RWPE1 (cell line): ENCODE measurements at regions not wholly inside any gene's neighbourhood (a gene's known extent, or its start where the extent isn't known, plus 50 kb on each side); places are given as distances from the start of the nearest gene placed in this dataset.
A peak's percentile ranks its signal among the peaks of the same experiment; 100 is the strongest.

ENCODE experiments used
- CTCF ChIA-PET: fragments of 350-600 bp; sonication (Branson Sonifier 250); formaldehyde crosslinking; extraction: SDS; loops from one replicate; lab custom pipeline; 2021; lab: Yijun Ruan, JAX
- POLR2A ChIA-PET: fragments of 400-600 bp; formaldehyde crosslinking; extraction: SDS; loops from one replicate; lab custom pipeline; 2020; ENCODE audit warnings: antibody characterized with exemption; ENCODE audit not compliant: low non-redundant PET; lab: Yijun Ruan, JAX
- DNase-seq: peaks from one replicate; pipeline ENCODE4 v3.0.0; 2012; ENCODE audit warnings: low spot score
- H3K27ac ChIP-seq: fragments of 450-650 bp; 2 replicates; pipeline ENCODE4 v1.5.1; 2017
- CTCF ChIP-seq: fragments of 450-650 bp; conservative IDR thresholded peaks from 2 replicates; pipeline ENCODE4 v1.5.1; 2017; ENCODE audit warnings: low read depth, mild to moderate bottlenecking

GRCh38 chr19:30671622-30672051 is 299.5 kb downstream of the ZNF536 start:
- H3K27ac ChIP-seq: no peak overlapping the region
- TF ChIP-seq CTCF: no peak
- ChIA-PET POLR2A (no interaction called here), CTCF (interaction anchor here (0.6 kb wide), 1 partner anchor 1647 kb away, joined by 4 read pairs; no protein-coding TSS in a partner anchor)
- no peak for DNase-seq

- no peak for TF ChIP-seq CTCF
- no peak for DNase-seq
- no peak overlapping the region for H3K27ac ChIP-seq
- ChIA-PET POLR2A (no interaction called here), CTCF (no interaction called here)
Measured at GRCh38 chr19:30671367-30671619, 299.1 kb downstream of the ZNF536 start.

- CTCF ChIA-PET: interaction anchor here (1.1 to 1.9 kb wide), 2 partner anchors 12 to 16 kb away, joined by 5 to 9 read pairs; no protein-coding TSS in a partner anchor
- H3K27ac ChIP-seq: no peak overlapping the region
- TF ChIP-seq CTCF: no peak
- POLR2A ChIA-PET: no interaction called here
- DNase-seq: no peak
Measured at GRCh38 chr19:30670562-30671366, 298.6 kb downstream of the ZNF536 start.

DNA sequence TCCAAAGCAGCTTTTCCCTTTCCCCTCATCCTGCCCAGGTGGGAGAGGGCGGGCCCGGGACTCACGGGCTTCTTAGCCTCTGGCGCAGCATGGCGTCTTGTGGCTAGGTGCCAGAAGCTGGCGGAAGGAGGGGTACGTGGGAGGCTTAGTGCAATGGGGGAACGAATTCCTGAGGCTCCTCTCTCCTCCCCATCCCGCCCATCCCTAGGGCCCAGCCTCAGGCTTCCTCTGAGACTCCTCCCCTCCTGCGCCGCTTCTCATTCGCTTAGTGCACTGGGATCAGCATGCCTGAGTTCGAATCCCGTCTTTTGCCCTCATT is 297.8 kb downstream of the ZNF536 start:
- no peak for DNase-seq
- no peak overlapping the region for H3K27ac ChIP-seq
- CTCF ChIA-PET: interaction anchor here (0.6 to 1.9 kb wide), 12 partner anchors 8 to 1905 kb away, joined by 3 to 9 read pairs (median 4); no protein-coding TSS in a partner anchor
- no peak for TF ChIP-seq CTCF
- POLR2A ChIA-PET: no interaction called here

DNA sequence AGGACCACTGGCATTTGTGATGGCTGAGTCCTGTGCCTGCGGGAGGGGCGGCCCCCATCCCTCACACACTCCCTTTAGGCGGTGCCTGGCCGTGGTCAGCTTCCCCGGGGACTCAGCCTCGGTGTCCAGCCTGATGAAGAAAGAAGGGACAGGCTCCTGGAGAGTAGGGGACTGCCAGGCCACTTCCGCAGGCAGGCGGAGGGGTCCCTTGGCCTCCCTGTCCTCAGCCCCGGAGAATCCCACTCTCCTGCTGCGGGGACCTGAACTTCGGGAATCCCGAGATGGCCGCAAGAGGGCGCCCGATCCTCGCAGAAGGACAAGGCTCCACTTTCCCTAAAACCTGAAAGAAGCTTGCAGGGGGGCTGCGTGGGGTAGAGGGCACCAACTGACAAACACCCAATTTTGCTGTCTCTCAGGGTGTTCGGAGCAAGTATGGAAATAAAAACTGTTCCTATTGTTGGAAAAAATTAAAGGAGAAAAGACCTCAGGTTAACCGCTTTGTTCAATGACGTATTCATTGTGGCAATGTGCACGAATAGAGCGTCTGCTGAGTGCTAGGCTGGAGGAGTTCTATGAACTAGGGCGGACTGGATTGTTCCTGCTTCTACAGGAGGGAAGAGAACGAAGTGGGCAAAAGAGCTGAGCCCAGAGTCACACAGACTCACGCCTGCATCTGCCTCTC is 297.3 kb downstream of the ZNF536 start:
- POLR2A ChIA-PET: no interaction called here
- CTCF ChIA-PET: interaction anchor here (0.6 to 1.9 kb wide), 14 partner anchors 8 to 1906 kb away, joined by 3 to 9 read pairs (median 4); no protein-coding TSS in a partner anchor
- H3K27ac ChIP-seq: no peak overlapping the region
- DNase-seq: peak; percentile 38
- peak; percentile 89 for TF ChIP-seq CTCF

GRCh38 chr19:30668521-30669155 is 296.5 kb downstream of the ZNF536 start:
- ChIA-PET CTCF (interaction anchor here (0.5 to 1.9 kb wide), 5 partner anchors 15 to 1906 kb away, joined by 3 to 9 read pairs (median 4); no protein-coding TSS in a partner anchor), POLR2A (no interaction called here)
- no peak overlapping the region for H3K27ac ChIP-seq
- no peak for TF ChIP-seq CTCF
- no peak for DNase-seq
